ENCODE measurements at regions not wholly inside any gene's neighbourhood (a gene's known extent, or its start where the extent isn't known, plus 50 kb on each side); places are given as distances from the start of the nearest gene placed in this dataset.

GRCh38 chr16:88287219-88287618 lies 95.5 kb upstream of the ZNF469 start:
- Histone ChIP-seq H3K27ac (ENCODE audit: low read depth) (no peak overlapping the region), H3K4me3 (ENCODE audit: low read depth, low read length) (no peak overlapping the region), H3K4me1 (ENCODE audit: insufficient read depth) (no peaks in the 10 kb centered on the region), H3K36me3 (ENCODE audit: insufficient read depth) (no peaks in the 10 kb centered on the region)
- WGBS: 93% methylated on average over 3 of the region's 3 CpGs
- DNase-seq (ENCODE audit: extremely low spot score): no peak

- H3K27ac ChIP-seq (ENCODE audit: low read depth): no peak overlapping the region
- no peak for DNase-seq (ENCODE audit: extremely low spot score)
- H3K4me1 ChIP-seq (ENCODE audit: insufficient read depth): no peaks in the 10 kb centered on the region
- no peak overlapping the region for H3K4me3 ChIP-seq (ENCODE audit: low read depth, low read length)
- WGBS: 86% methylated on average over 3 of the region's 3 CpGs
- no peaks in the 10 kb centered on the region for H3K36me3 ChIP-seq (ENCODE audit: insufficient read depth)
Observed at GRCh38 chr16:88288303-88288702, 94.5 kb upstream of the ZNF469 start.

GRCh38 chr16:88289001-88289400 lies 93.8 kb upstream of the ZNF469 start:
- Histone ChIP-seq H3K36me3 (ENCODE audit: insufficient read depth) (no peaks in the 10 kb centered on the region), H3K4me1 (ENCODE audit: insufficient read depth) (no peaks in the 10 kb centered on the region), H3K27ac (ENCODE audit: low read depth) (no peak overlapping the region), H3K4me3 (ENCODE audit: low read depth, low read length) (no peak overlapping the region)
- no peak for DNase-seq (ENCODE audit: extremely low spot score)
- 95% methylated on average over 3 of the region's 3 CpGs for WGBS

GRCh38 chr16:88289561-88289960 lies 93.2 kb upstream of the ZNF469 start:
- WGBS: 67% methylated on average over 5 of the region's 5 CpGs
- Histone ChIP-seq H3K4me1 (ENCODE audit: insufficient read depth) (no peaks in the 10 kb centered on the region), H3K36me3 (ENCODE audit: insufficient read depth) (no peaks in the 10 kb centered on the region), H3K27ac (ENCODE audit: low read depth) (no peak overlapping the region), H3K4me3 (ENCODE audit: low read depth, low read length) (no peak overlapping the region)
- DNase-seq (ENCODE audit: extremely low spot score): no peak

GRCh38 chr16:88289968-88290401 lies 92.8 kb upstream of the ZNF469 start:
- no peak for DNase-seq (ENCODE audit: extremely low spot score)
- WGBS: 49% methylated on average over 12 of the region's 12 CpGs
- no peak overlapping the region for H3K27ac ChIP-seq (ENCODE audit: low read depth)
- H3K4me3 ChIP-seq (ENCODE audit: low read depth, low read length): no peak overlapping the region
- H3K36me3 ChIP-seq (ENCODE audit: insufficient read depth): no peaks in the 10 kb centered on the region
- no peaks in the 10 kb centered on the region for H3K4me1 ChIP-seq (ENCODE audit: insufficient read depth)

GRCh38 chr16:88290850-88291830 lies 91.6 kb upstream of the ZNF469 start:
- H3K27ac ChIP-seq (ENCODE audit: low read depth): no peak overlapping the region
- H3K36me3 ChIP-seq (ENCODE audit: insufficient read depth): no peaks in the 10 kb centered on the region
- no peak for DNase-seq (ENCODE audit: extremely low spot score)
- WGBS: 84% methylated on average over 28 of the region's 28 CpGs
- no peak overlapping the region for H3K4me3 ChIP-seq (ENCODE audit: low read depth, low read length)
- H3K4me1 ChIP-seq (ENCODE audit: insufficient read depth): no peaks in the 10 kb centered on the region

GRCh38 chr16:88292007-88292970 lies 90.5 kb upstream of the ZNF469 start:
- 93% methylated on average over 19 of the region's 19 CpGs for WGBS
- no peak for DNase-seq (ENCODE audit: extremely low spot score)

GRCh38 chr16:88293097-88293496 lies 89.7 kb upstream of the ZNF469 start:
- Histone ChIP-seq H3K4me3 (ENCODE audit: low read depth, low read length) (no peak overlapping the region), H3K27ac (ENCODE audit: low read depth) (no peak overlapping the region), H3K36me3 (ENCODE audit: insufficient read depth) (no peaks in the 10 kb centered on the region), H3K4me1 (ENCODE audit: insufficient read depth) (no peaks in the 10 kb centered on the region)
- no peak for DNase-seq (ENCODE audit: extremely low spot score)
- 99% methylated on average over 4 of the region's 4 CpGs for WGBS

More at GRCh38 chr16:88292007-88292970, 90.5 kb upstream of the ZNF469 start:
- Histone ChIP-seq H3K27ac (ENCODE audit: low read depth) (no peak overlapping the region), H3K4me3 (ENCODE audit: low read depth, low read length) (no peak overlapping the region), H3K36me3 (ENCODE audit: insufficient read depth) (no peaks in the 10 kb centered on the region), H3K4me1 (ENCODE audit: insufficient read depth) (no peaks in the 10 kb centered on the region)

- Histone ChIP-seq H3K4me1 (ENCODE audit: insufficient read depth) (no peaks in the 10 kb centered on the region), H3K27ac (ENCODE audit: low read depth) (no peak overlapping the region), H3K36me3 (ENCODE audit: insufficient read depth) (no peaks in the 10 kb centered on the region), H3K4me3 (ENCODE audit: low read depth, low read length) (no peak overlapping the region)
- DNase-seq (ENCODE audit: extremely low spot score): no peak
- WGBS: 70% methylated on average over 20 of the region's 20 CpGs
Observed at GRCh38 chr16:88295671-88296436, 86.9 kb upstream of the ZNF469 start.

GRCh38 chr16:88296437-88297177 lies 86.2 kb upstream of the ZNF469 start:
- no peaks in the 10 kb centered on the region for H3K36me3 ChIP-seq (ENCODE audit: insufficient read depth)

GRCh38 chr16:88297178-88297720 lies 85.5 kb upstream of the ZNF469 start:
- no peak for DNase-seq (ENCODE audit: extremely low spot score)
- H3K4me3 ChIP-seq (ENCODE audit: low read depth, low read length): no peak overlapping the region
- no peaks in the 10 kb centered on the region for H3K36me3 ChIP-seq (ENCODE audit: insufficient read depth)
- H3K4me1 ChIP-seq (ENCODE audit: insufficient read depth): no peaks in the 10 kb centered on the region
- H3K27ac ChIP-seq (ENCODE audit: low read depth): no peak overlapping the region
- WGBS: 91% methylated on average over 22 of the region's 22 CpGs

More at GRCh38 chr16:88296437-88297177, 86.2 kb upstream of the ZNF469 start:
- H3K4me3 ChIP-seq (ENCODE audit: low read depth, low read length): no peak overlapping the region
- H3K4me1 ChIP-seq (ENCODE audit: insufficient read depth): no peaks in the 10 kb centered on the region
- 82% methylated on average over 19 of the region's 19 CpGs for WGBS
- no peak overlapping the region for H3K27ac ChIP-seq (ENCODE audit: low read depth)
- no peak for DNase-seq (ENCODE audit: extremely low spot score)

- Histone ChIP-seq H3K36me3 (ENCODE audit: insufficient read depth) (no peaks in the 10 kb centered on the region), H3K4me3 (ENCODE audit: low read depth, low read length) (no peak overlapping the region), H3K4me1 (ENCODE audit: insufficient read depth) (no peaks in the 10 kb centered on the region), H3K27ac (ENCODE audit: low read depth) (no peak overlapping the region)
- 51% methylated on average over 16 of the region's 16 CpGs for WGBS
- DNase-seq (ENCODE audit: extremely low spot score): no peak
Observed at GRCh38 chr16:88298181-88298832, 84.5 kb upstream of the ZNF469 start.

Data from urinary bladder (tissue), 3 donors.